Stimulated activated CD8-positive, alpha-beta memory T cell treated with anti-CD3 and anti-CD28 coated beads, Interleukin-4, amount 100 ng/mL, for 24 hours (primary cell): ENCODE measurements at regions not wholly inside any gene's neighbourhood (a gene's known extent, or its start where the extent isn't known, plus 50 kb on each side); places are given as distances from the start of the nearest gene placed in this dataset.
"Not testable (repeated sequence)": the region's sequence is repeated elsewhere in the genome, so short reads cannot be mapped to it uniquely, and the experiment has no call there.

Experiments
- DNase-seq: peaks from one replicate; pipeline ENCODE4 v3.0.0-alpha.2; 2020; ENCODE audit warnings: low read depth

DNA sequence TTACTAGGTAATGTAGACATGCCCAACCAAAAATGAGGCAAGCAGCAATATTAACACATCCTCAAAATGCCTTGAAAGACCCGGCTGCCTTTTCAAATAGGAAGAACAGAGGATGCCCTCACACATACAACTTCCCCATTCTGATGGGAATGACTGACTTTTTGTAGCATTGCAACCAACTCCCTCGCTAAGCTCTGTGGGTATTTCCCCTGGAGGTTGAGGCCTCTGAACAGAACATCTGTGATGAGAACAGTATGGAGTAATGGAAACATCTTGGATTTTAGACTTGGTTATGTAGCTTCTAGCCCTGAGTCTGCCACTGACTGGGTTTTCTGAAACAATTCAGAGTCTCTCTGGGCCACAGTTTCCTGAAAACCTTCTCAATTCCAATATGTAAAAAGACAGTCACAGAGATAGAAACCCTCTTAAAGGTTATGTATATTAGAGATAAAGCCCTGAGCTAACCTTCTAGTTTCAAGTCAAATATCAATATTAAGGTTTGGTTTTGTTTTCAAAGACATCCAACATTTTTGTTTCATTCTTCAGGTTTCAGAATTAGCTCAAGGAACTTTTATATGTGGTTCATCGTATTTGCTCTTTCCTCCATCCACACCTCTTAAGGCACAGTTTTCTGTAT is 311.5 kb downstream of the SETD4 start:
- no peak for DNase-seq

DNA sequence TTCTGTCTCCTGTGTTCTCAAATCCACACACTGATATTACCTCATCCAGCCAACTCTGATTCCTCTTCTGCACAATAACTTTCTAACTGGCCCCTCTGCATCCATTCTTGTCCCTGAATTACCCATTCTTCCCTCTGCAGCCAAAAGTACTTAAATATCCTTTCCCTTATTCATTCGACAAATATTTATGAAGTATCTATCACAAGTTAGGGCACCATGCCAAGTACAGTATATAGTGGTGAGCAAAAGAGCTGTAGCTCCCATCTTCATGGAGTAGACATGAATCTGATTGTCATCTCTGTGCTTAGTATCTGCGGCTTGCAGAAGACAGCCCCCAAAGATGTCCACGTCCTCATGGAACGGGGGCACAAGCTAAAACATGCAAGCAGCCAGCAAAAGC is 316.8 kb downstream of the SETD4 start:
- no peak for DNase-seq

DNA sequence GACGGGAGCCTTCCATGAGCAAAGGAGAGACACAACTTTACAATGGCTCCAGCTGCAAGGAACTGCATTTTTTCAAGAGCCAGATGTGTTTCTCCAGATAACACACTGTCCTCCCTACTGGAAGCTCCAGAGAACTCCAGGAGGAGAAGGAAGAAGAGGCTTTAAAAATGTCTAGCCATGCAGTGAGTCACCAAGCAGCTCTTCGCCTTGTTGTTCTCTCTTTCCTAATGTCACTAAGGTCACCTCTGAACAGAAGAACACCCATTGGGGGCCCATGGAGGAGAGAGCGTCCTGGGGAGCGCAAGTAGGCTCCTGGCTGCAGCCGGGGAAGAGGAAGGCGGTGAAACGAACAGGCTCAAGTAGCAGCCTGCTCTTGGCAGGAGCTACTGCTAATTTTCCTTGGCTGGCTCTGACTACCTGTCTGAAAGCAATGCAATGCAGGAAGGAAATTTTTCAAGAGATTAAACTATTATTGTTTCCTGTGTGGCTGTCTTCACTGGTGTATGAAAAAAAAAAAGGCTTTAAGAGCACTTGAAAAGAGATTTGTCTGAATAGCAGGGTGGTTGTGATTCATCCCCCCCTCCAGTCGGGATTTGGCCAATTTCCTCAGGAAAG is 321.9 kb downstream of the SETD4 start:
- no peak for DNase-seq

DNA sequence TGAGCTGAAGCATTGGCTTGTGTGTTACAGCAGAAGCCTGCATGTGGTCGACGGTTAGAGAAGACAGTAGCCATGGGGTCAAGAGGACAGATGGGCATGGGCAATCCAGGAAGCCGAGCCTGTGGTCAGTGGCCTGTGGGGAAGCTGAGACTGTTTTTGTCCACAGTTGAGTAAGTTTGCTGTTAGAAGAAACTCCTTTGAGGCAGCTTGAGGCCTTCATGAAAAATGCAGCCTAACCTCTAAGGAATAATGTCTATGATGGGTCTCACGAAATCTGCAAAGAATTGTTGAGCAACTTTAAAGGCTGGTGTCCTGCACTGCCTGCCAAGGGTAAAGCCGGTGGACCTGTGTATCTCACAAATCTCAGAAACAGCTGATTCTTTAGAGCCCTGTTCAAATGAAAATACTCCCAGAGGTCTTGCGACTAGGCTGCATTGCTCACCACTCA is 322.4 kb downstream of the SETD4 start:
- no peak for DNase-seq

DNA sequence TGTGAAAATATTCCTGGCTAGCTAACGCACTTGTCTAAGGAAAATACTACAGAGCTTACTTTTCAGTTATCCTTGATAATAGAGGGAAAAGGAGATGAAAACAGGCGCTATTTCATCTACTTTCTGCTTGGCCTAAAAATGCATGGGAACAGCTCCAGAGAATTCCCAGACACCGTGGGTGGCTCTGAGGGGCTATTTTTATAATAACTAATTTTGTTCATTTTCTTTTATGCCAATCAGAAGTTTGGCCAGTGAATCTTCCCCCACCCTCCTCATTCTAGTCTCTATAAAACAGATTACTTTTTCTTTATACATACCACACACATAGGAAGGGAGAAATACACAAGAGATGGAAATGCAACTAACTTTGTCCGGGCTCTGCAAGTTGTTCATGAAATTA is 322.9 kb downstream of the SETD4 start:
- no peak for DNase-seq

DNA sequence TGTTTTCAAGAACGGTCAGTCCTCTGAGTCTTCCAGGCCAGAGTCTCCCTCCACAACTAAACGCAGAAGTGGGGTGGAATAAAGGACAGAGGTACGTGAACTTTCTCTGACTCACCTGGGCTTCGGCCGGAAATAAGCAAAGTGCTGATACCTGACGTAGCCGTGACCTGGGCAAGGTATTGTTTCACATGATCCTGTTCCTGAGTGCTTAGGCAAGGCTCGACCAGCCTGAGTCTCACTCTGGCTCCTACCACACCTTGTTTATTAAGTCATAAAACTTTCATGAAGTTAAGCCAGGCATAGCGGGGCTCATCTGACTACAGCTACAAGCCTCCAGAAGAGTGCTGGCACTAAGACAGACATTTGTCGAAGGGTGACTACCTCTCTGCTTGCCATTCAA is 327.5 kb downstream of the SETD4 start:
- no peak for DNase-seq

DNA sequence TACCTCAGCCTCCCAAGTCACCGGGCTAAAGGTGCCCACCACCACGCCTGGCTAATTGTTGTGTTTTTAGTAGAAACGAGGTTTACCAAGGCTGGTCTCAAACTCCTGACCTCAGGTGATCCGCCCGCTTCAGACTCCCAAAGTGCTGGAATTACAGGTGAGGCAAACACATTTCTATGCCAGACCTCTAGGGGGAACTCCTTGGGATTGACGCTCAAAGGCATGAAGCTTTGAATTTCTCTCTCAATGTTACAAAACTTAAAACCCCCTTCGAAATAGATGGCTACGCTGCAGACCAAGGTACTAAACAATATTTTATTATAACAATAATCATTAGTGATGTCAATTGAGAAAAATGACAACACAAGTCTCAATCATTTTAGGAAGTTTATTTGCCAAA is 330.0 kb downstream of the SETD4 start:
- no peak for DNase-seq

DNA sequence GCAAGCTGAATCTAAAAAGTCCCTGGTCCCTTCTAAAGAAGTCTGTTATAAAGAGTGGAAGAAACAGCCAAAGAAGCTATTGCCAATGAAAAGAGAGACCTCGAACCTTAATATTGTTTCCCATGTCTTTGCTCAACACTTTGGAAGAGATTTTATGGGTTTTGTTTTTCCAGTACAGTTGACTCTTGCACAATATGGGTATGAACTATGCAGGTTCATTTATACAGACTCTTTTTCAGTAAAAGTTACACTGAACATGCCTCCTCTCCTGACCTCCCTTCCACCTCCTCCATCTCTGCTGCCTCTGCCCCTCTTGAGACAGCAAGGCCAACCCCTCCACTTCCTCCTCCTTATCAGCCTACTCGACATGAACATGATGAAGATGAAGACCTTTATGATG is 332.5 kb downstream of the SETD4 start:
- no peak for DNase-seq

DNA sequence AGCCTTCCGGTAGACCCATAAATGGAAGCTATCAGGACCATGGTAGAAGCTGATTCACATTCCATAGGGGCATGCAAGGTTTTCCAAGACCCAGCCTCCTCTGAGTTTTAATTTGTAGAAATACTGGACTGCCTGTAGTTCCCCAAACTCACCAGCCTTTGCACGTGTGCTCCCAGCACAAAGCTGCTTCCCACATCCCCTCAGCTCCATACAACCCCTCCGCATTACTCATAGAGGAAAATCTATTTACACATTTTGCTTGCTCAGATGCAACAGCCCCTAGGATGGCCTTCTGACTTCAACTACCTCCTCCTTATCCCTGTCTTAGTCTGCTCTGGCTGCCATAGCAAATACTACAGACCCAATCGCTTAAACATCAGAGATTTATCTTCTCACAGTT is 336.2 kb downstream of the SETD4 start:
- no peak for DNase-seq

DNA sequence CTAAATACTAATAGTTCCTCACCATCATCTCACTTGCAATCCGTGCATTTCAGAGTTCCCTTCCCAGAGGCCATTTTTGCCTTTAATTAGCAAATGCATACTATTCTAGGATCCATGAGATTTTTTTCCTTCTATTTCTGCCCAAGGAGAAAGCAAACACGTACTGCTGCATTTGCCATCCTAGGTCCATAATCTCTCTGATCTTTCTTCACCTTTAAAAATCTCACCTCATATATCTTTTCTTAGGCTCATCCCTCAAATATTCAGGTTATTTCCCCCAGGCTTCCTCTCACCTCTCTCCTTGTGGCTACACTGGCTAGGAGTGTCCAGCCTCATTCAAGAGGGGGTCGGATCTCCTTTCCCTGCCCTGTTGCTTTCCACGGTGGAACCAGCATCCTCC is 338.6 kb downstream of the SETD4 start:
- no peak for DNase-seq

DNA sequence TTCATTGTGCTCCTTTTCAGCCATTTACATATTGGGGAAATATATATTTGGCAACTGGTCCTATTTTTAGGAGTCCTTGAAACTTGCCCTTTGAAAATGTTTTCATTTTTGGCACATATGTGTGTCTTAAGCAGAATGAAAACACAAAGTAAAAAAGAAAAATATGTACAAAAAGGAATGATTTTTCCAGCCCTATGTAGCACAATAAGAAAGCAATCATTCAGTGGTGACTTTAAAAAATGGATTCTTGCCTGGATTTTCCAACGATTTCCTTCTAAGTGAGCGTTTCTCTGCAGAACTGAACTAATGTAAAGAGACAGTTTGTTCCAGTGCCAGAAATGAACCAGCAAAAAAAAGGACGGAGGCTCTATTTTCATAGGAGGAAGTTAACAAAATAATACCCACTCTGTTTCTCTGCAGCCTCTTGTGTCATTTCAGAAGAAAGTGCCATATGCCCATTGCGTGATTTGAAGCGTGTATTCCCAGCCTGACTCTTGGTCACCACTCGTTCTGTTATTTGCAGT is 340.1 kb downstream of the SETD4 start:
- DNase-seq, result no peak

DNA sequence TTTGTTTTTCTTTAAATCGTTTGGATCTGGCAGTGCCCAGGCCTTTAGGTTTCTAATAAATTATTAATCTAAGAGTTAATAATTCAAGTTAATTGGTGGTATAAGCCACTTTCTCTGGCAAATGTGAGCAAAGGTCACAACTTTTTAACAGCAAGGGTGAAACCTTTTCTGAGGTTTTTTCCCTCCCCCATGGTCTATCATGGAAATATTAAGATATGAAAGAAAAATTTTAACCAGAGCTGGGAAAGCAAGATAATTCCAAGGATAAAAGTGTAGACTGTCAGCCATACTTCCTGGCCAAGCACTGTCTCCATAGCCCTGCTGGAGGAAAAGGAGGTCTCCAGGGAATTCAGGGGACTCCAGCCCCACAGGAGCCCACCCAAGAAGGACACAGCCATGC is 341.2 kb downstream of the SETD4 start:
- no peak for DNase-seq

DNA sequence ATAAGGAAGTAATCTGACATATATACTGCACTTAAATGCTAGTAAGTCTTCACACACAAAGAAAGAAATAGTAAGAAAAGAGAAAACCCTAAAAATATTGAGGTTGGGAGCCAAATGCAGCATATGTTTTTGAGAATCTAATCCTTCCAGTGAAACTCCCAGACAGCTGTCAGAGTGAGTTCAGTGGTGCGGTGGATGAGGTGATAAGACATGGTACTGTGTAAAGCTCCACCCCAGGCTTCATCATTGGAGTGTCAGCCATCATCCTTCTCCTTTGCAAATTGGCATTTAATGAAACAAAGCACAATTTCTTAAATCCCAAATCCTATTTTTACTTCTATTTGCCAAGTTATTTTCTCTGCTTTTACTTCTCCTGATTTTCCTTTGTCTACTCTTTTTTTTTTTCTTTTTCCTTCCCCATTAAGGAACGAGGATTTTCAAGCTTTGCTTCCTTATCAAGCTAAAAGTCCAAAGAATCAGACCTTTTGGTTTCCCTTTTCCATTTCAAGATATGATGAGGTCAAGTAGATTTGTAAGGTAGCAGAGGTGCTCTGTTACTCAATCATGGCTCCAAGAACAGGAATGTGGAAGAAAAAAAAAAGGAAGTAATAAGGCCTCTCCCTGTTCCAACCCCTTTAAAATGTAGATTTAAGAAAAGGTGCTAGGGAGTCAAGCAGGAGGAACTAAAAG is 343.3 kb downstream of the SETD4 start:
- DNase-seq, result no peak

DNA sequence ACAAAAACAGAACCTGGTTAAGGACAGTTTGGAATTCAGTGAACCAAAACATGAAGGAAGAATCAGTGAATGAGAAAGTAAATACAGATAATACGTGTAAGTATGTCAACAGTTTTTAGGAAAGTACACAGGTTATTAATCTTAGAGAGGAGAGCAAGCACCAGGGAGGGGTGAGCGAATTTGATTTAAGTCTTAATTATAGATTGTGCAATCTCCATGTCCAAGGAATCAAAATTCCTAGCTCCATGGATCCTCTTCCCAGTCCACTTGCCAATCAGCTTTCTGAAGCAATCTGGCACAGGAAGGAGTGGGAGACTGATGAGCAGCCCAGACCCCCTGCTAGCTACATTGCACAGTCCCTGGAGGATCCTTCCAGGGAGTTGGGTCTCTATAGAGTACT is 346.4 kb downstream of the SETD4 start:
- no peak for DNase-seq

DNA sequence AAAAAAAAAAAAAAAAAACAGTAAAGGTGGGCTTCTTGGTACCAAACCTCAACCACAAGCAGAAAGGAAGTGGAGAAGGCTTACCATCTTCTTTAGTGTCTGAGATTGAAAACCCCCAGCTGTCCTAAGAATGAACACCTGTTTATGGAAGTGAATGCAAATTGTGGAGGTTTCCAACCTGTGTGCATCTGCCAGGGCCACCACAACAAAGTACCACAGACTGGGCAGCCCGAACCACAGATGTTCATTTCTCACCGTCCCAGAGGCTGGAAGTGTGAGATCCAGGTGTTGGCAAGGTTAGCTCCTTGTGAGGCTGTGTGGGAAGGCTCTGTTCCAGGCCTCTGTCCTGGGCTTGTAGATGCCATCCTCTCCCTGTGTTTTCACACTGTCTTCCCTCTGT is 348.7 kb downstream of the SETD4 start:
- no peak for DNase-seq

DNA sequence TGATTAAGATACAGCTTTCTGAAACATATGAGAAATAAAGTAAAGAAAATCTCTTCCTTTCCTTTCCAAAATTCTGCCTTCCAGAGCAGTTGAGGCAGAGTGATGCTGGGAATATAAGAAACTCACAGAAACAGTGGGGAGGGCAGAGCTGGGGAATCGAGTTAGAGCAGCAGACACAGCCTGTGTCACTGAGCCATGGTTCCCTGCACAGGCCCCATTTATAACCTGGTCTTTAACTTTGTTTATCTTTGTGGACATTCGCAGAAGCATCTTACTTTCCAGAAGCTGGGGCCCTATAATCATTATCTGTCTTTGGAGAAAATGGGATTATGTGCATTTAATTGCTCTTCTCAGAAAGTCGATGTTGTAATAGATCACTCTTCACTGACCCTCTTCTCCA is 349.1 kb downstream of the SETD4 start:
- no peak for DNase-seq

DNA sequence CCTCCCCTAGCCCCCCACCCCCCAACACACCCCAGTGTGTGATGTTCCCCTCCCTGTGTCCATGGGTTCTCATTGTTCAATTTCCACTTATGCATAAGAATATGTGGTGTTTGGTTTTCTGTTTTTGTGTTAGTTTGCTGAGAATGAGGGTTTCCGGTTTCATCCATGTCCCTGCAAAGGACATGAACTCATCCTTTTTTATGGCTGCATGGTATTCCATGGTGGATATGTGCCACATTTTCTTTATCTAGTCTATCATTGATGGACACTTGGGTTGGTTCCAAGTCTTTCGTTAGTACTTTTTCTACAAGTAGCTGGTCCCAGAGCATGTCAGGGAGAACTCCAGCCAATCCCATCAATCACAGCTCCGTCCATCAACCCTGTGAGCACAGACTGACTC is 350.3 kb downstream of the SETD4 start:
- not testable (repeated sequence) for DNase-seq

DNA sequence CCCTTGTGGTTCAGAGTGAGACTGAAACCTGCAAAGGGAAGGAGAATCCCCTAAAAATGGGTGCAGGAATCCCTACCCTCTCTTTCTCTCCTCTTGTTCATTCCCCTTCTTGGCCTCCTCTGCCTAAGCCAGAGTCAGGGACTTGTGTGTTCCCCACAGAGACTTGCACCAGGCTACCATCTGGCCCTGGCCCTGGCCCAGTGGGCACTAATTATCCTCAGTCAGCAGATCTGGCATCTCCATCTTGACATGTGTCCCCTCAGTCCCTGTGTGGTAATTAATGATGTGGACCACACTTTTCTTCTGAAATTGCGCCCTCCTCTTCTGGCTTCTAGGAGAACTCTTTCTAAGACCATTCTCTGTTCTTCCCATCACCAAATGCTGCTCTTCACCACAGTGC is 354.4 kb downstream of the SETD4 start:
- no peak for DNase-seq

DNA sequence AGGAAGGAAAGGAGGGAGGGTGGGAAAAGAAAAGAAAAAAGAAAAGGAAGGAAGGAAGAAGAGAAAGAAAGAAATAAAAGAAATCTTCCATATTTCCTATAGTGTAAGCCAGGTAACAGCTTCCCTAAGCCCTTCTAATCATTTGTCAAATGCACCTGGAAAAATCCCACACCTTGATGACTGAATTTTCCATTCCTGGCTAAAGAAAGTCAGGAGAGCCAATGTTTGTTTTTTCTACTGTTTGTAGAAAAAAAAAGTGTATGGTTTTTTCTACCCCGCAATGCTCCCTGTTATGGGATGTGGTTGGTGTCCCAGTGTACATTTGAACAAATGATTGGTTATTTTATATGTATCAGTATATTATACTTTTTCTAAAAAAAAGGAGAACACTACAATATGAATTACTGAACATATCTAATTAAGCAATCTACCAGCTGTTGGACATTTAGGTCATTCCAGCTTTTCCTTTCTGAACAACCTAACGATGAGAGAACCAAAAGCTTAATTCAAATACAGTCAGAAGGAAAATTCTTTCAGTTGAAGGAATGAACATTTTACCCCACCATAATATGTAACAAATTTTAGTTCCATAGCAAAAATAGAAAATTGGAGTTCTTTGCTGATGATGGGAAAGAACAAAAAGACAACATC is 355.0 kb downstream of the SETD4 start:
- DNase-seq, result no peak

DNA sequence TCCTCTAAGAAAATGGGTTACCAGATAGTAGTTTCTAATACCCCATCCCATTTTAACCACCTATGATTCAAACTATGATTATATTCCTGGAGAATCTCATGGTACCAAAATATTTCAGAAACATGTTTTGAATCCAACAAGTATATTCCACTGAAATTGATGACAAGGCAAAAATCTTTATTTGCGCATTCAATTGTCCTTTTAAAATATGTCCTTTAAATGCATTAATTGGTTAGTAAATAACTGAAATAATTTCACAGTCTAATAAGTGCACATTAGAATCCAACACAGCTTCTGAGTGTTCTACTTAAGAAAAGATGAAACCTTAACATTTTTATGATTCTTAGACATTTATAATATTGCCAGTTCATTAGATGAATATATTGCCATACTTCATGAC is 356.6 kb downstream of the SETD4 start:
- DNase-seq, result no peak

DNA sequence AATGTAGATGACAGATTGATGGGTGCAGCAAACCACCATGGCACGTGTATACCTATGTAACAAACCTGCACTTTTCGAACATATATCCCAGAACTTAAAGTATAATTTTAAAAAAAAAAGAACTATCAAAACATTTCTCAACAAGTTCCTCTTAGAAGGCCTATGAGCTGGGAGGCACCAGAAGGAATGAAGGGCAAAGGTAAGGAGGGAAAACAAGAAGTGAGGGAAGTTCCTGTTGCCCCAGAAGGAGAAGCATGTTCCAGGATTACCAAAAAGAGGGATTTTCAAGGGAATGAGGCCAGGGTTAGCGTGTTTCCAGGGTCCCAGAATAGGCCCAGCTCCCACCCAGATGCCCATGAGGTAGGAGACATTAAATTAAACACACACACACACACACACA is 361.0 kb downstream of the SETD4 start:
- no peak for DNase-seq

DNA sequence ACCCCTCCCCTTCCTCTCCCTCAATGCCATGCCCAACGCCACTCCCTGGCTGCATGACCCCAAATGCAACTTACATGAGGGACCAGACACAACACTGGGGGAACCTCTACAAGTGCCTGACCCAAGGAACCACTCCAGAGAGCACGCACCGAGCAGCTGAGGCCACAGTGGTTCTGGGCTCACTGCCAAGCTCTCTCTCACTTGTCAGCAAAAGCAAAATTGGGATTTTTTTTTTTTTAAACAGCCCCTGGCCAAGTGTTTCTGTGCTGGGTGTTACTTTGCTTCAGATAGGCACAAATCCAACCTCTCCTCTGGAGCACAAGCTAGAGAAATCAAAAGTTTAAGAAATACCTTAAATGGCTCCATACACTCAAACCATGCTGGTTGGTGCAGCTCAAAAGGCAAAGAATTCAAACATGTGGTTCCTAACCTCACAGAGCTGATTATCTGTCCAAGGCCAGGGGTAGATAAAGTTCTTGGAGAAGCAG is 363.0 kb downstream of the SETD4 start:
- DNase-seq, result no peak

DNA sequence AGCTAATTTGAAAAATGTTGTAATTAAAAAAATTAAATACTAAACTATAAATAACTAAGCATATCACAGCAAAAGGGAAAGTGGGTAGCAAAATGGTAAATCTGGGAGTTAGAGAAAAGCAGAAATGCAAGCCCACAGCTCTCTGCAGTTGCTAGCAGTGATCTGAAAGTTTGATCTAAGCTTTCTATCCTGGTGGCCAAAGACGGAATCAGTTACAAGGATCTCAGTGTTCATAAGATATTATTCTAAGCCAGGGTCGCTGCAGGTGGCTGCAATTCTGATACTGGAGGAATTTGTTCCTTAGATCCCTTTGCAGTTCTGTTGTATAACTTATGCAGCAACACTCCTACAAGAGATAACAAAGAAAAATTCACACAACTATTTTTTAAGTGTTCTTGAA is 363.7 kb downstream of the SETD4 start:
- no peak for DNase-seq
